ENCODE measurements at regions not wholly inside any gene's neighbourhood (a gene's known extent, or its start where the extent isn't known, plus 50 kb on each side); places are given as distances from the start of the nearest gene placed in this dataset.
"Not testable (repeated sequence)": the region's sequence is repeated elsewhere in the genome, so short reads cannot be mapped to it uniquely, and the experiment has no call there.

- no peak for TF ChIP-seq CTCF (IDR thresholded peaks at IDR 0.05; ENCODE audit: borderline replicate concordance, insufficient read depth, low read depth, low read length)
- H3K4me3 ChIP-seq (ENCODE audit: low read depth, low read length): no peak overlapping the region
Measured at GRCh38 chr2:163983911-163984310, 248.1 kb upstream of the FIGN start.

GRCh38 chr2:163982938-163983337 lies 247.1 kb upstream of the FIGN start:
- TF ChIP-seq CTCF (IDR thresholded peaks at IDR 0.05; ENCODE audit: borderline replicate concordance, insufficient read depth, low read depth, low read length): no peak
- no peak overlapping the region for H3K4me3 ChIP-seq (ENCODE audit: low read depth, low read length)

GRCh38 chr2:163974766-163975165 lies 239.0 kb upstream of the FIGN start:
- no peak for TF ChIP-seq CTCF (IDR thresholded peaks at IDR 0.05; ENCODE audit: borderline replicate concordance, insufficient read depth, low read depth, low read length)
- no peak overlapping the region for H3K4me3 ChIP-seq (ENCODE audit: low read depth, low read length)

GRCh38 chr2:163970058-163970813 lies 234.4 kb upstream of the FIGN start:
- no peak overlapping the region for H3K4me3 ChIP-seq (ENCODE audit: low read depth, low read length)
- TF ChIP-seq CTCF (IDR thresholded peaks at IDR 0.05; ENCODE audit: borderline replicate concordance, insufficient read depth, low read depth, low read length): no peak

GRCh38 chr2:163964278-163964677 lies 228.5 kb upstream of the FIGN start:
- not testable (repeated sequence) for H3K4me3 ChIP-seq (ENCODE audit: low read depth, low read length)

- no peak for TF ChIP-seq CTCF (IDR thresholded peaks at IDR 0.05; ENCODE audit: borderline replicate concordance, insufficient read depth, low read depth, low read length)
- no peak overlapping the region for H3K4me3 ChIP-seq (ENCODE audit: low read depth, low read length)
Measured at GRCh38 chr2:163953390-163953907, 217.6 kb upstream of the FIGN start.

- no peak for TF ChIP-seq CTCF (IDR thresholded peaks at IDR 0.05; ENCODE audit: borderline replicate concordance, insufficient read depth, low read depth, low read length)
- H3K4me3 ChIP-seq (ENCODE audit: low read depth, low read length): no peak overlapping the region
Measured at GRCh38 chr2:163951312-163951711, 215.5 kb upstream of the FIGN start.
